Activated effector memory CD4-positive, alpha-beta T cell treated with Interleukin-2 at 50 U/mL for 16 hours (primary cell): ENCODE measurements at regions not wholly inside any gene's neighbourhood (a gene's known extent, or its start where the extent isn't known, plus 50 kb on each side); places are given as distances from the start of the nearest gene placed in this dataset.
"Not testable (repeated sequence)": the region's sequence is repeated elsewhere in the genome, so short reads cannot be mapped to it uniquely, and the experiment has no call there.

ENCODE experiments used
- DNase-seq: peaks from one replicate; pipeline ENCODE4 v3.0.0-alpha.2; 2020

DNA sequence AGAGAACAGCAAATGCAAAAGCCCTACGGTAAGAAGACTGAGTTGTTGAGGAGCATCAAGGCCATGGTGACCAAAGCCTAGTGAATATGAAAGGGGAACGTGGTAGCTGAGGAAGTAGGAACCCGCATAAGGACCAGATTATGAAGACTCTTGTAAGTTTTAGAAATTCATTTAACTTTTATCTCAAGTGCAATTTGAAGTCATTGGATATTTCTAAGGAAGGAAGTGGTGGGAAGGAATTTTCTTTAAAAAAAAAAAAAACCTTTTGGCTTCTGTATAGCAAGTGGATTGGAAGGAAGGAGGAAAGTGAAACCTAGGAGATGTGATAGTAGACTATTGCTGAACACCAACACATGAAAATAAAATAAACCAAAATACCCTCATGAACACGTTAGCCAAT, 119.0 kb downstream of the TNFSF18 start:
- DNase-seq, result no peak

DNA sequence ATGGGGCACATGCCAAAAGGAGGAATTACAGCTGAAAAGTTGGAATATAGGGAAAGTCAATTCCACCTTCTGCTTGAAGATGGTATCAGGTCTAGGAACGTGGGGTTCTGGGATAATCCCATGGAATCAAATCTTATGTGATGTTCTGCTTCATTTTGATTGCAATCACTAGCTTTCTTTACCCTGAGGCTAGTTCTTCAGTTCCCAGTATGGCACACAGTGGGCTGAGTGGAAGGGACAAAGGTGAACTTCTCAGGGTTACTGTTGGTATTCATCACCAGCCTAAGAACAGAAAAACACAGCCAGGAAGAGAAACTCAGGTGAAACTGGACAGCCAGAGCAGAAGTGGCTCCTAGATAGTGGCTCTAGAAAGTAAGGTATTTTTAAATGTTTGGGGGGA, 117.8 kb downstream of the TNFSF18 start:
- DNase-seq, result no peak

DNA sequence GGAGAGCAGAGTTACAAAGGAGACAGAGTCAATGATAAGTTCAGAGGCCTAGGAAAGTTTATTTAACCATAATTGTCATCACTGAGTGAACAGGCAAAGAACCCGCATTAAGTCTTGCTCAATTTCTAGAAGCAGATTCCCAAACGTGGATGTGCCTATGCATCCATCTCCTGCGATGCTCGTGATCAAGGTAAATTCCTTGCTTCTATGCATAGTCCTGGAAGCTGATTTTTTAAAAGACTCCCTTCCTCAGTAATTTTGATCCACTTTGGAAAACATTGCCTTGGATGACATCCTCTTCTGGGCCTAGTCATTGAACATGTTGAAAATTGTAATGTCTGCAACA, 116.4 kb downstream of the TNFSF18 start:
- no peak for DNase-seq

DNA sequence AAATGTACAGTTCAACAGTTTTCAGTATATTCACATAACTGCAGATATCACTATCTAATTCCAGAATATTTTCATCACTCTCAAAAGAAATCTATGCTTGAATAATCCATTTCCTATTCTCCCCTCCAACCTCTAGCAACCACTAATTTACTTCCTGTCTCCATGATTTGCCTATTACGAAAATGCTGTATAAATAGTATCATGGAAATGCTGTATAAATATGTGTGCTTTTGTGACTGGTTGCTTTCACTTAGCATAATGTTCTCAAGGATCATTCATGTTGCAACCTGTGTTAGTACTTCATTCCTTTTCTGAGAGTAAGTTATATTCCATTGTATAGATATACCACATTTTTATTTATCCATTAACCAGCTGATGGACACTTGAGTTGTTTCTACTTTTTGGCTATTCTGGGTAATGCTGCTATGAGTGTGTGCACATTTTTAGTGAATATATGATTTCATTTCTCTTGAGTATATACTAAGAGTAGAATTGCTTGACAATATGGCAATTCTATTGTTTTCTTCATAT, 115.6 kb downstream of the TNFSF18 start:
- no peak for DNase-seq

DNA sequence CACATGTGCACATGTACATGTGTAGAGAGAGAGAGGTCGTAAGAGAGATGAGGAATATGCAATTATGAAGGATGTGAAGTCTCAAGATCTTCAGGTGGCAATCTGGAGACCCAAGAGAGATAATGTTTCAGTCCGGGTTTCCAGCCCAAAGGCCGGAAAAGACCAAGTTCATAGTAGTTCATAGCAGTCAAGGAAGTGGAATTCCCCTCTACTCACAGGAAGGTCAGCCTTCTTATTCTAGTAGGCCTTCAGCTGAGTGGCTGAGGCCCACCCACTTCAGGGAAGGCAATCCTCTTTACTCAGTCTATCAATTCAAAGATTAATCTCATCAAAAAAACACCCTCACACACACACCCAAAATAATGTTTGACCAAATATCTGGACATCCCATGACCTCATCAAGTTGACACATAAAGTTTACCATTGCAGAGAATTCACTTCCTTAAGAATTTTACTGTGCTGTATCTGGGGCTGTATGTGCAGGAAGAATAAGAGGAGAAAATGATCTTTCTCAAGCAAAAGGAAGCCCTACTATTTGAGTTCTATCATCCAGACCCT, 114.6 kb downstream of the TNFSF18 start:
- no peak for DNase-seq

DNA sequence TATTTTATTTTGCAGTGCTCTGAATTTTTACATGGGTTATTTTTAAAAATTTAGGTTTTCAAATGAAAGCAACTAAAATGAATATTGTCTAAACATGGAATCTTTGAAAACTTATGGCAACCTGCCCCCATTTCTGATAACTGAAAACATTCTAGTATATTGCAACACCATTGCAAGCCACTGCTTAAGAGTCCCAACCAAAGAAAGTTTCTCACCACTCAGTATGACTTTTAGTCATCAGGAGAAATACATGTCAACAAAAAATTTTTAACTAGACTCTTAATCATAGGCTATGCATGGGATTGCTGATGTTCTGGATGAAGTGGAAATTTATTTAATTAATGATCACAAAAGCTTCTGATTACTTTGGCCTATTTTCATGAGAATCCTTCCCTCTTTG, 112.1 kb downstream of the TNFSF18 start:
- no peak for DNase-seq

DNA sequence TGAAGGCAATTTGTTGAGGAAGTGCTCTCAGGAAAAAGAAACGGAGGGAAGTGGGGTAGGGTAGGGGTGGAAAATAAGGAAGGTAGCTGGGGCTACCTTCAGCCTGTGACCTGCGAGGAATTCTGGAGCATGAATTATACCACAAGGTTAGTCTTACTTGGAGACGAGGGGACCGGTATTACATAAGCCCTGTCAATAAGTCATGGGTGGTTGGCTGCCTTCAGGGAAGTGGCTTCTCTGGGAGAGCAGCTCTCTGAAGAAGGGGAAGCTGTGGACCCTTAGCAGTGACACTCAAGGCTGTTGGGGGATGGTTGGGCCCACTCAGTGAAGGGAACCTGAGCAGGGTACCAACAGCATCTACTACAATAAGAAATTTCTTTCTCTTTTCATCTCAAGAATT, 111.3 kb downstream of the TNFSF18 start:
- no peak for DNase-seq

DNA sequence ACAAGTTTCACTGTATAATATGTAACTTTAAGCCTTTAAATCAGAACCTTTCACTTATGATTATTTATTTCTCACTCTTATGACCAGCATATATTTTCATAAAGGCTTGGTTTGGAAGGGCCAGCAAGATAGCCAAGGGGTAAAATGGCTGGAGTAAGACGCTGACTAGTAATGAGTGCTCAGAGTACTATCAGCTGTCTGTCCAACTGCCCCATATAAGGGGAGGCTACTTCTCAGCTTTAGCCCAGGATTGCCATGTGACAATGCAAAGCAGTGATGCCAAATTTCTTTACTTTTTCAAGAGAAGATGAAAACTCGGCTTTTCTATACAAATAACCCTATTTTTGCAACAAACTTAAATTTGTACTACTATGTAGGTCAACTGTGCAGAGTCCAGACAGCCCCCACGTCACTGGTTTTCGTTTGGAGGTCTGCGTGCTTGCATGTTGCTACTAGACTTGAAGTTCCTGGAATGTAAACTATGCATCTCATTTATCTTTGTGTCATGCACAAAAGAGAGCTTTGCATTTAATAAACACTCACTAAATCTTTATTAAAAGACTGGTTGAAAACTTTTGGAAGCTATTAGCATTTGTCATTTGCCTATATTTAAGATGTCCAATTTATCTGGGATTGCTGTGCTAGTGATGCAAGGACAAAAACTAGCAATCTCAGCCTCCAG, 110.4 kb downstream of the TNFSF18 start:
- DNase-seq, result no peak

DNA sequence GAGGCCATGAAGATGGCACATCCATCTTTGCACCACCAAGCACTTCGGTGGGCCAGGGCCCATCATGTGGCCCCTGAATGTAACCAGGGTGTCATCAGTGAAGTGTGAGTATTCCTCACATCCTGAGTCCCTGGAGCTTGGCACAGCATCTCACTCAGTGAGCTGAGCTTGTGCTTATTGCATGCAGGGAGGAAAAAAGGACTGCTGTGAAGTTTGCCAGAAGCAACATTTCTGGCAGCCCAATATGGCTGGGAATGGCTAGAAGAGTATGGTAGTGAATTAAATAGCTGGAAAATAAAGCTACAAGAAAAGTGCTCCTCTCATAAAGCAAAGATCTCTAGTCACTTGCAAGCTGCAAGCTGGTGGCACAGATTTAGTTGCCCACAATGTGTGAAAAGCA, 109.3 kb downstream of the TNFSF18 start:
- no peak for DNase-seq

DNA sequence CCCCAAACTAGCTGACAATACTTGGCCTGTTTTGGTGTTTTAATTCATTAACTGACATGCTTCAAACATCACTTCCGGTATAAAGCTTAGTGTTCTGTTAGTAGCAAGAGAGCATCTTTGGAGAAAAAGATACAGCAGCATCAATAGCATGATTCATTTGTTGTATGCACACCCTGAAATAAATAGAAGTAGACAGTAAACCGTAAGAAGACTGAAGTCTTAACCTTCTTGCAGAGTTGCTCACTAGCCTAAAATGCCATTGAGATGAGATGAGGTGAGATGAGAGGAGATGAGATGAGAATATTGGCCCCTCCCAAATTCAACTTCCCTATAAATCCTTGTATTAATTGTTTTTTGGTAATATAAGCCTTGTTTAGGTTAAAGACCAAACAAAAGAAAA, 108.8 kb downstream of the TNFSF18 start:
- DNase-seq, result no peak

DNA sequence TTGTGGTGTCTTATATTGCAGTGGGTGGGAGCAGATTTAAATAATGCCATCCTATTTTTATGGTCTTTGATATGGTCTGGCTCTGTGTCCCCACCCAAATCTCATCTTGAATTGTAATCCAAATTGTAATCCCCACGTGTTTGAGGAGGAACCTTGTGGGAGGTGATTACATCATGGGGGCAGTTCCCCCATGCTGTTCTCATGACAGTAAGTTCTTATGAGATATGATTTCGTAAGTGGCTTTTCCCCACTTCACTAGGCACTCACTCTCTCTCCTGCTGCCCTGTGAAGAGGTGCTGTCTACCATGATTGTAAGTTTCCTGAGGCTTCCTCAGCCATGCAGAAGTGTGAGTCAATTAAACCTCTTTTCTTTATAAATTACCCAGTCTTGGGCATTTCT, 107.6 kb downstream of the TNFSF18 start:
- DNase-seq, result not testable (repeated sequence)

DNA sequence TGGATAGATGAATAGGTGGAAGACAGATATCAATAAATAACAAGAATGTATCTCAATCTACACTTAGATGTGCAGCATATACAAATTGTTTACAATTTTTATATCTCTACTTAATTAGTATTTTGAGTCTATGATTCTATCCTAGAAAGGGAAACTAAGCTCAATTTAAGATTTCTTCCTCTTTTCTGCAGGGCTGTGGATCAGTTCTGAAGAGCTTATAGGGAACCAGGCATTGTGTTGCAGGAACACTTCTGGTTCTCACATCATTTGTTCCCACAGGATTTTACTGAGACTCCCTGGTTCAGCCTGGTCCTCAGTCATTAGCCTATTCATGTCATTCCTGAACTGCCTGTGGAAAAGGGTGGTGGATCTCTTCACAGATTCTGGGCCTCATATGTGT, 105.8 kb downstream of the TNFSF18 start:
- no peak for DNase-seq

DNA sequence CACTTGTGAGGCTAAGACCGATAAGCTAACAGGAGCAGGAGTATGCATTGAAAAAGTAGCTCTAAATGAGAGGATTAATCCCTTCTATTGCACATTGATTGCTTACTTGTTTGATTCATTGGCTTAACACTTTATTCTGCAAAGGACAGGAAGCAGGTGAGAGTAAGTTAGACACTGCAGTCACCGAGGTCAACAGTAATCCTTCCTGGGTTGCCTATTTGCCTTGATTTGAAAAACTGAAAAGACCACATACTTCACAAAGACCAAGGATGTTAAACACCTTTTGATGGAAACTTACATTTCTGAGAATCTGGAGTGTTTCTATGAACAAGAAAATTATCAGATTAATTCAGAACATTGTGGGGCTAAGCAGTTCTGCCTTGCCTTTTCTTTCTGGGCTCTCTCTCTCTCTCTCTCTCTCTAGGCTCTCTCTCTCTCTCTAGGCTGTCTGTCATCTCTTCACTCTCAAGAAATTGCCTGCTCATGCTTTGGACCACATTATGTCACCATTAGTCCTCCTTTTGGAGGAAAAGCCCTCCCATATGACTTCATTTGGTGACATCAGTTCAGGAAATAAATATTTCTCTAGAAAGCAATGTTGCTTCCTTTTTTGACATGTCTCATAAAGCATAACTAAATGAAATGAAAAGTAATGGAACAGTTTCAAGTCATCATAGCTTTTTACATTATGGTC, 103.8 kb downstream of the TNFSF18 start:
- DNase-seq, result no peak

DNA sequence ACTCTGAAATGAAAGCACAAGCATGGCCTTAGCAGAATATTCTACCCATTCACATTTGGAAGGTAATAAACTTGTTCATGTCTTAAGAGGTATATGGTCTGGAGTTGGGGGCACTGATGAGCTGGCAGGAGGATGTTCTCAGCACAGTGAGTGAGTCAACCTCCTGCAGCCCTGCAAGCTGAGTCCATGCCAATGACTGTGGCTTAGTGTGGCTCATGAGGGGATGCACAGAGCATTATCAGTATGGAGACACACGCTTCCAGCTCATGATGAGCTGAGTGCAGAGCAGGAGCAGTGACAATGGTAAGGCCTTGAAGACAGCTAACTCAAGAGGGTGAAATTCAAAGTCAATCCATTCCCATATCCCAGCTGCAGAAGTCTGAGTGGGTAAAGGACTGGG, 102.3 kb downstream of the TNFSF18 start:
- DNase-seq, result no peak

DNA sequence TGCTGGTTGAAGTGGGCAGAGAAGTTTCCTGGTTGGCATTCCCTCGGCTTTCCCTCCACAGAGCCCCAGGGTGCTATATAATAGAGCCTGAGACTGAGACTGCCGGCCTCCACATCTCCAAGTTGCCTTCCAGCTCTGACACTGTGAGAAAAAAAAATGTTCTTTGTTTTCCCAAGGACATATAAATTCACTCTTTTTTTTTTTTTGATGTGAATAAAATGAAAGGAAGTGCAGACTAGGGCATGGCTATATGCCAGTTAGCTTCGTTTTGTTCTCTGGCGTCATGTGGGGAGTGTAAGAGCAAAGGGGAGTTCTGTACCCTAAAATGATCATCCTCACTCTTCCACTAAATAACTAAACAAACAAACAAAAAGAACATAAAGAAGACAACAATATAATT, 101.6 kb downstream of the TNFSF18 start:
- DNase-seq, result no peak

DNA sequence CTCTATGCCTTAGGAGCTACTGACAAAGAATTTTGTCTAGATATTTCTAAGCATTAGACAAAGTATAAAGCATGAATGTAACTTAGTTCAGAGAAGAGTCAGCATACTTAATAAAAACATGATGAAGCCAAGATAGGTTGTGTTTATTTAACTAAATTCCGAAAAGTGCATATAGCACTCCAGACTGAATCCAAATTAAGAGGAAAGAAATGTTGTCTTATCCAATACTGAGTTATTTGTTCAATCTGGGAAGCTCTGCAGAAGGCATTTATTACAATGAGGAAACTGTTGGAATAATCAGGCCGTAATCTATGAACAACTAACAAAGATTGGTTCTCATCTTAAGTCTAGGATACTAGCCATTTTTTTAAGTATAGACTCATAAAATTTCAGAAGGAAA, 100.2 kb downstream of the TNFSF18 start:
- no peak for DNase-seq

DNA sequence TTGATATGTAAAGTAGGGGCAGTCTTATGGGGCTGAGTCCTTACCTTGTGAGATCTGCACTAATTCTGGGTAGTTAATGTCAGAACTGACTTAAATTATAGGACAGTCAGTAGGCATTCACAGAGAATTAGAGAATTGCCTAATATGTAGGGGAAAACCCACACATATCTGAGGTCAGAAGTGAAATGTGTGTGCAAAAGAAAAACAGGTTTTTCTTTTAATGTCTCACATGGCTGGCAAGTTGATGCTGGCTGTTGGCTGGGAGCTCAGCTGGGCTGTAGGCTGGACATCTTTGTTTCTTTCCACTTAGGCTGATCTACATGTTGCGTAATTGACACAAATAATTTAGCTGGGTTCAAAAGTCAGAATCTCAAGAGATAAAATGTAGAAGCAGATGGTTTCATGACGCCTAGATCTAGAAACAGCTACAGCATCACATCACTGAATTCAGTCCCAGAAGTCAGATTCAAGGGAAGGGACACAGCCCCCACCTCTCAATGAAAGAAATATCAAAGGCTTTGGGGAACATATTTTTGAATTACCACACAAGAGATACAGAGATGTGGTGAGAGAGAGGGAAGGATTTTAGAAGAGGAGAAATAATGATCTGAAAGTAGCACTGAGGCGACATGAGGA, 98.9 kb downstream of the TNFSF18 start:
- no peak for DNase-seq

DNA sequence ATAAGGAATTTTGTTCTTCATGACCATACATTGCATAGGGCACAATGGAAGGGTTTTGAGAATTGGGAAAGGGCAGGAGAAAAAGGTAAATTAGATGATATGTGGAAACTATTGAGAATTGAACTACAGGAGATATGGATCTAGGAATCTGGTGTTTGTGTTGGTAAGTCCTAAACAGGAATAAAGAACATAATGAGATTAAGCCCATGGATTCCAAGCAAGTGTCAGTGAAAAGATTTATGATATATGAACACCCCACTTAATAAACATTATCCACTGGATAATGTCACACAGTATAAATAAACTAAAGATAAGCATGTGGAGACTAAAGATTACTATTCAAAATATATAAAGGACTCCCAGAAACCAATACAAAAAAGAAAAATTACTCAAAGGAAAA, 98.2 kb downstream of the TNFSF18 start:
- DNase-seq, result no peak

DNA sequence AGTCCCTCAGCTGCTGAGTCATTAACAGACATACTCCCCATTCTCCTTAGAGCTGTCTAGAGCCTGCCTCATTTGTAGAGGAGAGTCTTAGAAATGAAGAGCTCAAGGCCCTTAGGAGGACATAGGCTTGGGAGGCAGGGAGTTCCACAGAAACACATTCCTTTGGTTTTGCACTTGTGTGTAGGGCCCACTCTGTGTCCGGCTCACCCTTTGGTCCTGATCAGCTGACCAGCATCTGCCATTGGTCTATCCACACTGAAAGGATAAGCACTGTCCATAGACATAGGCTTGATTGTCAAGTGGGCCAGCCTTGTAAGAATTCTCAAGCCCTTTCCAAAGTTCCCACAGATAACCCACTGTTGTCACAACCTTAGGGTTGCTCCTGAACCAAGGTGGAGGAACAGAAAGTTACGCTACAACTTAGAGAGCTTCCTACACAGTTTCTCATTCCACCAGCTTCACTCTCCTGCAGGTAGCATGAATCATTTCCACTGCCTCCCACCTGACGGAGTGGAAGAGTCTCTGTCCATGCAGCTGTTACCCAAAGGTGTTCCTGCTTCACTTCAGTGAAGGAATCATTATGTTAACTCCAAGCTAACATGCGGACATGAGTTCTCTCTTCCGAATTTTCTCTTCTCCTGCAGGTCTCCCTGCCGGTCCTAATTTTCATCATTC, 96.1 kb downstream of the TNFSF18 start:
- no peak for DNase-seq

DNA sequence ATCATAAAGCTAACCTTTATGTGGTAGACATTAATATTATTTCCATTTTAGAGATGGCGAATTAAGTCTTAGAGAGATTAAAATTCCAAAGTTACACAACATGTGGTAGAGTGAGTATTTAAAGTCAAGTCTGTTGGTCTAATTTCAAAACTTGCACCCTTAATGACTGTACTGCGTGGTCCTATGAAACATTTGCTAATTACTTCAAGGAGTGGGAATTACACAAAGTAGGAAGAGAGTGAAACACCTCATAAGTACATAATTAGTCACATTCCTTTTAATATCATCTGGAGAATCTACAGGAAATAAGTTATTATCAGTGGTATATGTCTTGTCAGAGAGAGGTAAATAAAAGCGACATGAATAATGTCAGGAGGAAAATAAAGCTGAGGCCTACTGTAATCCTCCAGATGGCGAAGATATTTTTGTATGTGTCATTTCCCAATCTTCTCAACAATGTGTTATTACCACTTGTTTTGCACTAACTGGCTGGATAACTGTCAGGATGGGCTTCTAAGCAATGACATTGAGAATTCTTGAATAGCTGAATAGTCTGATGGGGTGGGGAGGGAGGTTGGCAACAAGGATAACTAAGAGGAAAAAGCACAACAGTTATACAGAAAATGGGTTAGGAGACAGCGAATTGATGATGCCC, 95.5 kb downstream of the TNFSF18 start:
- no peak for DNase-seq

DNA sequence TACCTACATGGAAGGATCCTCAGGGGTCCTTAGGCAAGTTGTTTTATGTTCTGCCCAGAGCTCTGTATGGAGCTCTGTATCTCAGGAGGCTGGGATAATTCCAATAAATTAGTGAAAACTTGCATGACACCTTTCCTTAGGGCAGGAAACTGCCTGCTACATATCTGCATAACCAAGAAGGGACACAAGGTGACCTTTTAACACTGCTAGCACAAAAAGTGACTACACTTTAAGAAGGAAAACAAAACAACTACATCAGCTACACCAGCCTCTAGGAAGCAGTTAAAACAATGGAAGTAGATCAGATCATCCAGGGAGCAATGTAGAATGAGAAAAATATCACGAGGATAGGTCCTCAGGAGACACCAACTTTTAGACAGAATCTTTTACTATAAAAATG, 93.9 kb downstream of the TNFSF18 start:
- no peak for DNase-seq

DNA sequence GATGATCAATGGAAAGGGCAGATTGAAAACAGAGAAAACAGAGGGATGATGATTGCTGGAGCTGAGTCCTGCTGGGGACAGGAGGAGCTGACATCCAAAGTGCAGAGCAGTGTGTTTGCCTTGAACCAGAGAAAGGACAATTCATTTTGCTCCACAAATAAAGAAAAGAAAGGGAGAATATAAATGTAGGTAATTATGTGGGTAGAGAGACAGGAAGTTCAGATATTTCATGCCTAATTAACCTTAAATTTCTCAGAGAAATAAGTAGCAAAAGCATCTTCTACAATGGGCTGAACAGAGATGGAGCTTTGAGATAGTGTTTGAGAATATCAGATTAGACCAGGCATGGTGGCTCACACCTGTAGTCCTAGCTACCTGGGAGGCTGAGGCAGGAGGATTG, 93.2 kb downstream of the TNFSF18 start:
- DNase-seq, result no peak

DNA sequence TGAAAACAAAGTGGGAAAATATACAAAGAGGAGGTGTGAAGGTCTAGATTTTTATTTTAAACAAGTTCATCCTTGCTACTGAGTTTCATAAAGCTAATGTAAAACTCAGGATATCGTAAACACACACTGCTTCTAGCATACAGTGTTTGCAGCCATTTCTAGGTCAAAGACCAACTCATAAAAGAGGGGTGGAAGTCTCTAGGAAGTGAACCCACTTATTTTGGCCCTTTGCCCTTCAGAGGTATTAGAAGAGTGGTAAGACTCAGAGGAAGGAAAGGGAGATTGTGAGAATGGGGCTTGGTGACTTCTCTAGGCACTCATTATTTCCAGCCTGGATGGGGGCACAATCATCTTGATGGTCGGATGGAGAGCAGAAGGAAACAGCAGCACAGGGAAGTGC, 91.2 kb downstream of the TNFSF18 start:
- DNase-seq, result no peak
